A673 (cell line): ENCODE measurements at regions not wholly inside any gene's neighbourhood (a gene's known extent, or its start where the extent isn't known, plus 50 kb on each side); places are given as distances from the start of the nearest gene placed in this dataset.

Source experiments
- BruUV-seq: library from RNA; stranded (reverse); fragments of 400-500 nt; replicated peaks from 2 replicates; lab custom pipeline; 2021; lab: Mats Ljungman, UMichigan
- CTCF ChIA-PET: fragments of 300-600 bp; sonication (Branson Sonifier 250); formaldehyde crosslinking; loops from one replicate; lab custom pipeline; 2022; ENCODE audit warnings: antibody characterized with exemption; lab: Charles Lee
- POLR2A ChIA-PET: fragments of 300-600 bp; sonication (Branson Sonifier 250); formaldehyde crosslinking; loops from one replicate; lab custom pipeline; 2022; ENCODE audit warnings: antibody characterized with exemption; ENCODE audit not compliant: low non-redundant PET; lab: Charles Lee
- DNase-seq: peaks from one replicate; pipeline ENCODE4 v3.0.0-alpha.2; 2015; ENCODE audit warnings: low spot score
- H3K27ac ChIP-seq: fragments of 200-600 bp; sonication (generic); 2 replicates; pipeline ENCODE4 v1.5.1; 2016; ENCODE audit warnings: mixed run types, low read depth, mild to moderate bottlenecking, mixed read lengths, antibody characterized with exemption, low read length; ENCODE audit not compliant: poor library complexity, severe bottlenecking
- H3K27me3 ChIP-seq: fragments of 200-600 bp; sonication (generic); replicated peaks from 2 replicates; pipeline ENCODE4 v1.6.1; 2017; ENCODE audit warnings: mixed run types, low read depth, mild to moderate bottlenecking, mixed read lengths, antibody characterized with exemption, low read length; ENCODE audit not compliant: insufficient read depth, poor library complexity
- H3K36me3 ChIP-seq: fragments of 200-600 bp; sonication (generic); 2 replicates; pipeline ENCODE4 v1.6.1; 2016; ENCODE audit warnings: mixed run types, mild to moderate bottlenecking, mixed read lengths, antibody characterized with exemption, low read length; ENCODE audit not compliant: insufficient read depth, poor library complexity, severe bottlenecking
- H3K4me1 ChIP-seq: fragments of 200-600 bp; sonication (generic); 2 replicates; pipeline ENCODE4 v1.6.1; 2017; ENCODE audit warnings: mixed run types, mild to moderate bottlenecking, mixed read lengths, antibody characterized with exemption, low read length; ENCODE audit not compliant: insufficient read depth, poor library complexity, severe bottlenecking
- H3K4me3 ChIP-seq: fragments of 200-600 bp; sonication (generic); 2 replicates; pipeline ENCODE4 v1.5.1; 2016; ENCODE audit warnings: low read depth, mixed run types, mild to moderate bottlenecking, mixed read lengths, low read length; ENCODE audit not compliant: poor library complexity, severe bottlenecking
- H3K9me3 ChIP-seq: fragments of 200-600 bp; sonication (generic); 2 replicates; pipeline ENCODE4 v1.6.1; 2016; ENCODE audit warnings: mixed run types, low read depth, mild to moderate bottlenecking, mixed read lengths, antibody characterized with exemption, low read length; ENCODE audit not compliant: poor library complexity, severe bottlenecking
- CTCF ChIP-seq: fragments of 300-800, 200-600 bp; sonication (generic); conservative IDR thresholded peaks from 2 replicates; pipeline ENCODE4 v1.5.1; 2017; ENCODE audit warnings: low read depth, mild to moderate bottlenecking, antibody characterized with exemption, low read length, moderate library complexity, mixed read lengths
- EZH2 ChIP-seq: fragments of 200-600 bp; sonication (generic); IDR thresholded peaks from 2 replicates; pipeline ENCODE4 v1.6.1; 2017; ENCODE audit warnings: borderline replicate concordance, low read depth, mild to moderate bottlenecking, mixed read lengths, antibody characterized with exemption, low read length; ENCODE audit not compliant: poor library complexity, severe bottlenecking
- intact Hi-C: fragments of 100-400 bp; cut with micrococcal nuclease; formaldehyde crosslinking; loops from one replicate; pipeline ENCODE4 v1.10.0; 2022; ENCODE audit not compliant: unreplicated experiment

GRCh38 chr13:40069173-40070044 lies 413.9 kb downstream of the COG6 start:
- POLR2A ChIA-PET: no interaction called here
- no TSS peak for BruUV-seq
- H3K4me3 ChIP-seq: no peak overlapping the region
- H3K36me3 ChIP-seq: no peaks in the 10 kb centered on the region
- H3K9me3 ChIP-seq: no peaks in the 10 kb centered on the region
- TF ChIP-seq CTCF (peak; percentile 83), EZH2 (no peak)
- CTCF ChIA-PET: interaction anchor here (0.5 to 1.3 kb wide), 6 partner anchors 9 to 708 kb away, joined by 3 to 5 read pairs (median 3); no protein-coding TSS in a partner anchor
- no peaks in the 10 kb centered on the region for H3K27me3 ChIP-seq
- DNase-seq: peak; percentile 72
- intact Hi-C loops: loop anchor here (2.0 kb wide), 1 partner anchor 613 kb away; no protein-coding TSS in a partner anchor
- H3K27ac ChIP-seq: no peak overlapping the region
- peaks cover 10% of the 10 kb centered on the region for H3K4me1 ChIP-seq

GRCh38 chr13:40070357-40070756 lies 414.9 kb downstream of the COG6 start:
- BruUV-seq: no TSS peak
- Histone ChIP-seq H3K36me3 (no peaks in the 10 kb centered on the region), H3K27me3 (no peaks in the 10 kb centered on the region), H3K4me3 (no peak overlapping the region), H3K4me1 (peaks cover under 1% of the 10 kb centered on the region), H3K9me3 (no peaks in the 10 kb centered on the region), H3K27ac (no peak overlapping the region)
- ChIA-PET POLR2A (no interaction called here), CTCF (interaction anchor here (1.1 to 1.3 kb wide), 2 partner anchors 612 to 707 kb away, joined by 3 read pairs; no protein-coding TSS in a partner anchor)
- intact Hi-C loops: no loop called here
- no peak for TF ChIP-seq EZH2
- TF ChIP-seq CTCF: no peak
- DNase-seq: no peak

- no peak for DNase-seq
- POLR2A ChIA-PET: no interaction called here
- no TSS peak for BruUV-seq
- no peak overlapping the region for H3K4me3 ChIP-seq
- no peaks in the 10 kb centered on the region for H3K4me1 ChIP-seq
- H3K27me3 ChIP-seq: no peaks in the 10 kb centered on the region
- no peaks in the 10 kb centered on the region for H3K36me3 ChIP-seq
- no peak overlapping the region for H3K27ac ChIP-seq
- no peaks in the 10 kb centered on the region for H3K9me3 ChIP-seq
- TF ChIP-seq EZH2: no peak
- TF ChIP-seq CTCF: no peak
- CTCF ChIA-PET: no interaction called here
- intact Hi-C loops: no loop called here
These were observed 417.2 kb downstream of the COG6 start for GRCh38 chr13:40072663-40073120.
